ENCODE measurements at regions not wholly inside any gene's neighbourhood (a gene's known extent, or its start where the extent isn't known, plus 50 kb on each side); places are given as distances from the start of the nearest gene placed in this dataset.

- H3K27ac Mint-ChIP-seq, result no peak overlapping the region
- Histone ChIP-seq H3K27me3 (ENCODE audit: control insufficient read depth, insufficient read depth, low read length, poor library complexity, severe bottlenecking) (no peaks in the 10 kb centered on the region), H3K4me3 (ENCODE audit: low read length) (no peak overlapping the region), H3K27ac (ENCODE audit: low read depth, low read length) (no peak overlapping the region), H3K9me3 (ENCODE audit: control insufficient read depth, low read length) (peaks cover 68% of the 10 kb centered on the region), H3K4me1 (ENCODE audit: control insufficient read depth, insufficient read depth, low read length) (no peaks in the 10 kb centered on the region), H3K36me3 (ENCODE audit: control insufficient read depth, insufficient read depth, low read length) (no peaks in the 10 kb centered on the region), H3K9ac (ENCODE audit: extremely low read depth, low read length, poor library complexity, severe bottlenecking) (no peak overlapping the region)
- H3K27me3 Mint-ChIP-seq (ENCODE audit: insufficient read depth), result no peaks in the 10 kb centered on the region
- no peaks in the 10 kb centered on the region for H3K36me3 Mint-ChIP-seq (ENCODE audit: low read depth)
- no peak for TF ChIP-seq CTCF (conservative IDR thresholded peaks at IDR 0.05)
- peaks cover 100% of the 10 kb centered on the region for H3K9me3 Mint-ChIP-seq
- DNase-seq, result no peak
- H3K4me1 Mint-ChIP-seq, result no peaks in the 10 kb centered on the region
- 66 to 70% methylated on average over 12 to 16 of the region's 16 CpGs for WGBS, 2 experiments (ENCODE audit: insufficient coverage in 1 of 2, insufficient read length in 1 of 2)
- no peak overlapping the region for H3K4me3 Mint-ChIP-seq
These were observed 122.4 kb downstream of the TUBA3C start for GRCh38 chr13:19059016-19059780.

DNA sequence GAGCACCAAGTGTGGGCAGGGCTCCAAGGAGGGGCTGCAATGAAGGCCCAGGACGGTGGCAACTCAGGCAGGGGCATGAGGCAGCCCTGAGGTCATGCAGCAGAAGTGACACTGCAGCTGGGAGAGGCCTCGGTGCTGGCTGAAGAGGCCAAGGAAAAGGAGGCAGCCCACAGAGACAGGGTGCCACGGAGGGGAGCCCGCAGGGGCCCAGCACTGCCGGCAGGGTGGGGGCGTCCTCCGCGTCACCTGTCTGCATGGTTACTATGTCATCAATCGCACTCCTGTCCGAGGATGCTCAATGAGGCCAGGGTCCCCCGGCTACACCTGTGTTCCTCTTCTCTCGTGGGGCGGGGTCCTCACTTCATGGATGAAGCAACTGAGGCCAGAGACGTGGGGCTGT, 123.1 kb downstream of the TUBA3C start:
- Histone ChIP-seq H3K4me3 (ENCODE audit: low read length) (no peak overlapping the region), H3K36me3 (ENCODE audit: control insufficient read depth, insufficient read depth, low read length) (no peaks in the 10 kb centered on the region), H3K4me1 (ENCODE audit: control insufficient read depth, insufficient read depth, low read length) (no peaks in the 10 kb centered on the region), H3K27me3 (ENCODE audit: control insufficient read depth, insufficient read depth, low read length, poor library complexity, severe bottlenecking) (no peaks in the 10 kb centered on the region), H3K9me3 (ENCODE audit: control insufficient read depth, low read length) (peaks cover 68% of the 10 kb centered on the region), H3K9ac (ENCODE audit: extremely low read depth, low read length, poor library complexity, severe bottlenecking) (no peak overlapping the region), H3K27ac (ENCODE audit: low read depth, low read length) (no peak overlapping the region)
- Mint-ChIP-seq H3K27ac (no peak overlapping the region), H3K4me3 (no peak overlapping the region), H3K9me3 (peaks cover 100% of the 10 kb centered on the region), H3K36me3 (ENCODE audit: low read depth) (no peaks in the 10 kb centered on the region), H3K4me1 (no peaks in the 10 kb centered on the region), H3K27me3 (ENCODE audit: insufficient read depth) (no peaks in the 10 kb centered on the region)
- WGBS, 2 experiments (ENCODE audit: insufficient coverage in 1 of 2, insufficient read length in 1 of 2), result 85 to 94% methylated on average over 9 to 14 of the region's 14 CpGs
- DNase-seq, result no peak
- TF ChIP-seq CTCF (conservative IDR thresholded peaks at IDR 0.05), result no peak

- 76 to 80% methylated on average over 4 to 10 of the region's 10 CpGs for WGBS, 2 experiments (ENCODE audit: insufficient coverage in 1 of 2, insufficient read length in 1 of 2)
- H3K9me3 Mint-ChIP-seq, result peaks cover 99% of the 10 kb centered on the region
These were observed 123.9 kb downstream of the TUBA3C start for GRCh38 chr13:19057588-19058340.

More at GRCh38 chr13:19057588-19058340, 123.9 kb downstream of the TUBA3C start:
- Mint-ChIP-seq H3K27ac (no peak overlapping the region), H3K4me3 (no peak overlapping the region), H3K27me3 (ENCODE audit: insufficient read depth) (no peaks in the 10 kb centered on the region), H3K4me1 (no peaks in the 10 kb centered on the region), H3K36me3 (ENCODE audit: low read depth) (no peaks in the 10 kb centered on the region)
- H3K4me3 ChIP-seq (ENCODE audit: low read length), result no peak overlapping the region
- no peaks in the 10 kb centered on the region for H3K27me3 ChIP-seq (ENCODE audit: control insufficient read depth, insufficient read depth, low read length, poor library complexity, severe bottlenecking)
- DNase-seq, result no peak
- H3K9me3 ChIP-seq (ENCODE audit: control insufficient read depth, low read length), result peaks cover 66% of the 10 kb centered on the region
- H3K27ac ChIP-seq (ENCODE audit: low read depth, low read length), result no peak overlapping the region
- H3K9ac ChIP-seq (ENCODE audit: extremely low read depth, low read length, poor library complexity, severe bottlenecking), result no peak overlapping the region
- no peak for TF ChIP-seq CTCF (conservative IDR thresholded peaks at IDR 0.05)
- no peaks in the 10 kb centered on the region for H3K36me3 ChIP-seq (ENCODE audit: control insufficient read depth, insufficient read depth, low read length)
- no peaks in the 10 kb centered on the region for H3K4me1 ChIP-seq (ENCODE audit: control insufficient read depth, insufficient read depth, low read length)
